ENCODE measurements at regions not wholly inside any gene's neighbourhood (a gene's known extent, or its start where the extent isn't known, plus 50 kb on each side); places are given as distances from the start of the nearest gene placed in this dataset.
"Not testable (repeated sequence)": the region's sequence is repeated elsewhere in the genome, so short reads cannot be mapped to it uniquely, and the experiment has no call there.

DNA sequence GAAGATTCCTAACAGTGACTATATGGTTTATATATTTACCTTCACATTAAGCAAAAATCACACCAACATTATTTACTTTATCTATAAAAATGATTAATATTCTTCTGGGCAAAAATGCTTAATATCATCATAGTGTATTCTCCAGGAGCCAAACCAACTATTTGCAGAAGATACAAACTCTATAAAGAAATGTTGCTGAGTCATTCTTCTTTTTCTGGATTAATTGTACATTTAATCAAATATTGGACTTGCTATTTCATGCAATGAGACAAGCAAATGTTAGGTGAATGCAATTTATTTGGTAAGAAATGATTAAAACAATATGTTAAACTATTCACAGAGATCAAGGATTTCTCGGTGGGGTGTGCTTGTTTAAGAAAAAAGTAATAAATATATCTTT lies 1075.8 kb downstream of the PCDH9 start:
- DNase-seq (ENCODE audit: low spot score) = no peak

DNA sequence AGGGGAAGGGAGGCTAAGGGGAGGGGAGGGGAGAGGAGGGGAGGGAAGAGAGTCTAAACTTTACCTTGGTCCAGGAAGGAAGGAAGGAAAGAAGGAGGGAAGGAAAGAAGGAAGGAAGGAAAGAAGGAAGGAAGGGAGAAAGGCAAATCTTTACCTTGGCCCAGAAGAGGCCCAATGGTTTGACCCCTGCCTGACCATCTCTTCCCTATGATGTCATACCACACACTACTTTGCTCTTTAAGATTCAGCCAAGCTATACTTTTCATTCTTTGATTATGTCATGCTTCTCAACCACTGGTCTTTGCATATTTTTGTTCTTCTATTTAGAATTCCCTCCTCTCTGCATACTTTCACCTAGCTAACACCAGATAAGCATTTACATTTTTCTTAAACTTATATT lies 1077.5 kb downstream of the PCDH9 start:
- no peak for DNase-seq (ENCODE audit: low spot score)

GRCh38 chr13:66144357-66144756 lies 1085.8 kb downstream of the PCDH9 start:
- not testable (repeated sequence) for DNase-seq (ENCODE audit: low spot score)

- DNase-seq (ENCODE audit: low spot score) = no peak
Observed at GRCh38 chr13:66139701-66140100, 1090.4 kb downstream of the PCDH9 start.

- no peak for DNase-seq (ENCODE audit: low spot score)
Observed at GRCh38 chr13:66139250-66139649, 1090.9 kb downstream of the PCDH9 start.

GRCh38 chr13:66138172-66138811 lies 1091.8 kb downstream of the PCDH9 start:
- DNase-seq (ENCODE audit: low spot score) = no peak

- no peak for DNase-seq (ENCODE audit: low spot score)
Observed at GRCh38 chr13:66137384-66137783, 1092.8 kb downstream of the PCDH9 start.

DNA sequence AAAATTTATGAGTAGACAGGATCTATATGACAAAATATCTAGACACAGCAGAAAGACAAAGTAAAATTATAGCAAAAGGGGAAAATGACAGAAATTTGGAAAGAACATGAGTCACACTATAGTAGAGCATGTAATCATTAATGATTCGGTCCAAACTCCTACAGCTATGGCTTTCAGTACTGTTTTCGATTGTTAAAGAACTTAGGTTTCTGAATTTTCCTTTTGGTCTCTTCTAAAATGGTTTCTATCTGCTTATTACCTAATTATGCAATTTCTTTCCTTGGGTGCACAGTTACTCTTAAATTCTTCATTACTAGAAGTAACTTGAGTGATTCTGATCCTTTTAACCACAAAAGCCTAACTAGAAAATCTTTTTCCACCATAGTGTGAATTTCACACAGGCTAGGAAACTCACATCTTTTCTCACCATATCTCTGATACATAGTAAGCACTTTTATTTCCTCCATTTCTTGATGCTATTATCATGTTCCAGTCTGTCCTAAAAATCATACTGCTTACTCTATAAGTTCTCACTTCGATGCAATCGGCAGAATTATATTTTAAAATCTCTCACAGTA lies 1101.4 kb downstream of the PCDH9 start:
- DNase-seq (ENCODE audit: low spot score) = no peak

- DNase-seq (ENCODE audit: low spot score) = no peak
Observed at GRCh38 chr13:66128201-66128600, 1101.9 kb downstream of the PCDH9 start.

GRCh38 chr13:66117563-66117962 lies 1112.6 kb downstream of the PCDH9 start:
- no peak for DNase-seq (ENCODE audit: low spot score)

DNA sequence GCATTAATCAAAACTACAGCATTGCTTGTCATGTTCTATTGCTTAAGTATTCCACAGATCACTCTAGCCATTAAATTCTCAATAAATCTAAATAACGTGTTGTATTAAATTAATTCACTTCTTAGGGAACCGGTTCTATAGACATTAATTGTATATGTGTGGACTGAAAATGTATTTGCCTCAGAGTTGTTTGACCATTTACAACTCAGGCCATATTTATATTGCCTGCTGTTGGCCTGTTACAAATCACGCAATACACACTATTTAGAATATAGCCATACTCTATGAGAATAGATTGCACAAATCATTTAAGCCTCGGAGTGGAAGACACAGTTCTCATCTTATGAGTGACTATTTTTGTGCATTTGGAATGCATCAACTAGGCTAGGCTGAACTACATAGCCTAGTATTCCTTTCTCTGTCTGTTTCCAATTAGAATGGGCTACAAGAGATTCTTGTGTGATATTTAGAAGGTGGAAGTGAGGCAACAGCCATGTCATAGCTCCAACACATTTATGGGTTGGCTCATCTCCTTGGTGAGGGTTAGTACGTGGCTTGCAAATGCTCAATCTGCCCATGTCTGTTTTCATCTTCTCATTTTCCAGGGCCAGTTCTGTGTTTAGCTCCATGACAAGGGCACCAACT lies 1116.1 kb downstream of the PCDH9 start:
- no peak for DNase-seq (ENCODE audit: low spot score)

DNA sequence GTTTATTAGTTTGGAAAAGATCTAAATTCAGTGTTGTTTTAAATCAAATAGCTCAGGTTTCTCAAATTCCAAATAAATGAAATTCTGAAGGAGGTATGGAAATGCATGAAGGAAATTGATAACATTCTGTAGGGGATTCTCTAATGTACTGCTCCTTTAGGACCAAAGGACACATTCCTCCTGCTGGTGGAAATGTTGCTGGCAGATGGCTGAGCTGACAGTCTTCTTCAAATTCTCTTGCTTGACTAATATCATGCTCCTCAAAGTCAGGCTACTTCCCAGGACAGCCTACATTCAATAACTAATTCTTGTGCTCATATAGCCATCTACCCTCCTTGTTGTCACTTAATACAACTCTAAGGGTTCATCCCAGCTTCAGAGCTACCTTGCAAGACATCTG lies 1118.5 kb downstream of the PCDH9 start:
- no peak for DNase-seq (ENCODE audit: low spot score)

- DNase-seq (ENCODE audit: low spot score) = no peak
Observed at GRCh38 chr13:66106246-66106645, 1123.9 kb downstream of the PCDH9 start.

- DNase-seq (ENCODE audit: low spot score) = no peak
Observed at GRCh38 chr13:66102864-66103263, 1127.3 kb downstream of the PCDH9 start.

DNA sequence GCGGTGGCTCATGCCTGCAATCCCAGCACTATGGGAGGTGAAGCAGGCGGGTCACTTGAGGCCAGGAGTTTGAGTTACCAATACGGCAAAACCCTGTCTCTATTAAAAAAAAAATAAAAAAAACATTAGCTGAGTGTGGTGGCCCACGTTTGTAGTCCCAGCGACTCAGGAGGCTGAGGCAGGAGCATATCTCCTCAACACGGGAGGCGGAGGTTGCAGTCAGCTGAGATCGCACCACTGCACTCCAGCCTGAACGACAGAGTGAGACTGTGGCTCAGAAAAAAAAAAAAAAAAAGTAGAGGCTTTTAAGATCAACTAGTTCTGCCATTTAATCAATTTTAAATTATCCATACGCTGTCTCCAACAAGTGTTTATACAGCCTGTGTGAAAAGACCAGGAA lies 1130.3 kb downstream of the PCDH9 start:
- DNase-seq (ENCODE audit: low spot score) = no peak

DNA sequence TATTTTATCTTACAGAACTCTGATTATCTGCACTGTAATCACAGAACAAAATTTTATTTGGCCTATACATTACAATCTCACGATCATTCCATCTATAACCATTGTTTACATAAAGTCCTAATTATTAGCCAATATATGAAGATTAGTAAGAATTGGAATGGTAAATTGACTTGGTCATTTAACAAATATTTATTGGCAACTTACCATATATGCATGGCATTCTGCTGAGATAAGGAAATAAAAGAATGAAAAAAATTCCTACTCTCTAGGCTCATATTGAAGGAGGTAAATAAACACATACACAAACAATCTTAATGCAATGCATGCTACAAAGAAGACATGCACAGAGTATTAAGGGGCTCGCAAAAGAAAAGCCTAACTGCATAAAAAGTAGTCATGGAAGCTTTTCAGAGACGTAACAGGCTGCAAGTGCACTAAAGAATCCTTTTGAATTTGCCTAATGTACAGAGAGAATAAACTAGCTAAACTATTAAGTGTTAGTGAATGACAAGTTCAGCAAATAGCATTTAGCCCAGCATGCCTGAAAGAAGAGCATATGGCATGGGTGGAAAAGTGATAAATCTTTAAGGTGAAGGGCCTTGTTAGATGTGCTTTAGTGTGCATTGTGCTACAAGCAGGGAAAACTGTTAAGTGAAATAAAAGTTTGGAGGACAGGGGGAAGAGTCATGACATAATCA lies 1131.1 kb downstream of the PCDH9 start:
- DNase-seq (ENCODE audit: low spot score) = no peak

DNA sequence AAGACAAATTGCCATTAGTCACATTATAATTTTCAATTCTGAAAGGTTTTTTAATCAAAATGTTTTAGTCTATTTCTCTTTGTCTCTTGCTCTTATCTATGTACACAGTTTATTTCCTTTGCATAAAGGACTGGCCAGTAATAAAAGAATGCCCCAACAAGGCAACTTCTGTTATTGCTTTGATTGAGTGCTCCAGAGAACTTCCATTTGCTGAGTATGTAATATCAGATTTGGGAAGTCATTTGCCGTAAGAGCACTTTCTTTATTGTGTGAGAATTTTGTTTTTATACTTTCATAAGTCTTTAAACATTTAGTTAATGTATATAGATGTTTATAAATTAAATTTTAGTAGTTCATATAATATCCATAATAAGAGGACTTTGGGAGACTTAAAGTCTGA lies 1140.4 kb downstream of the PCDH9 start:
- DNase-seq (ENCODE audit: low spot score) = no peak

GRCh38 chr13:66087269-66087710 lies 1142.8 kb downstream of the PCDH9 start:
- DNase-seq (ENCODE audit: low spot score) = no peak

GRCh38 chr13:66077132-66077689 lies 1152.9 kb downstream of the PCDH9 start:
- DNase-seq (ENCODE audit: low spot score) = no peak

DNA sequence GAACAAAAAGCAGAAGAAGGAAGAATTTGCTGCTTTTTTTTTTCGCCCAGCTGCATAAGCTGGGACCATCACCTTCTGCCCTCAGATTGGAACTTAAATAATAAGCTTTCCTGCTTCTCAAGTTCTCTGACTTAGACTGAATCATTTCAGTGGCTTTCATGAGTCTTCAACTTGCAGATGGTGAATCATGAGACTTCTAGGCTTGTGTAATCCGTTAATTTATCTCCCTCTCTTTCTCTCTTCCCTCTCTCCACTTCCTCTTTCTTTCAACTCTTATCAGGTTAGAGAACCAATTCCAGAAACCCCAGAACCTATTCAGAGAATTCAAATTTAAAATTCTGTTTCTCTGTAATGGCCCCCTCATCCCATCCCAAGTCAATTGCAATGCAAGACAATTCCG lies 1153.7 kb downstream of the PCDH9 start:
- no peak for DNase-seq (ENCODE audit: low spot score)

- no peak for DNase-seq (ENCODE audit: low spot score)
Observed at GRCh38 chr13:66074018-66074615, 1156.0 kb downstream of the PCDH9 start.

GRCh38 chr13:66072097-66072496 lies 1158.0 kb downstream of the PCDH9 start:
- not testable (repeated sequence) for DNase-seq (ENCODE audit: low spot score)

All from mesenteric fat pad (tissue), 1 donor.